ENCODE measurements at regions not wholly inside any gene's neighbourhood (a gene's known extent, or its start where the extent isn't known, plus 50 kb on each side); places are given as distances from the start of the nearest gene placed in this dataset.

GRCh38 chr9:115208501-115208900, 90.5 kb upstream of the TNC start:
- TF ChIP-seq CTCF (IDR thresholded peaks at IDR 0.05; ENCODE audit: low read depth, low read length, missing input control), result no peak
- TF ChIP-seq RAD21 (IDR thresholded peaks at IDR 0.05), result no peak
- TF ChIP-seq, protein P1, sequence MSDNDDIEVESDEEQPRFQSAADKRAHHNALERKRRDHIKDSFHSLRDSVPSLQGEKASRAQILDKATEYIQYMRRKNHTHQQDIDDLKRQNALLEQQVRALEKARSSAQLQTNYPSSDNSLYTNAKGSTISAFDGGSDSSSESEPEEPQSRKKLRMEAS (IDR thresholded peaks at IDR 0.05), result no peak
- TF ChIP-seq GABPA (IDR thresholded peaks at IDR 0.05 in 1 of 2, conservative IDR thresholded peaks at IDR 0.05 in 1 of 2), result no peak
- no peak for TF ChIP-seq JUND (IDR thresholded peaks at IDR 0.05)
- no peak for TF ChIP-seq SP1 (IDR thresholded peaks at IDR 0.05)
- no peak for TF ChIP-seq TAF1 (conservative IDR thresholded peaks at IDR 0.05)
- TF ChIP-seq RXRA (IDR thresholded peaks at IDR 0.05), result no peak
- TF ChIP-seq HNF4A (conservative IDR thresholded peaks at IDR 0.05), result no peak
- TF ChIP-seq, protein P2, sequence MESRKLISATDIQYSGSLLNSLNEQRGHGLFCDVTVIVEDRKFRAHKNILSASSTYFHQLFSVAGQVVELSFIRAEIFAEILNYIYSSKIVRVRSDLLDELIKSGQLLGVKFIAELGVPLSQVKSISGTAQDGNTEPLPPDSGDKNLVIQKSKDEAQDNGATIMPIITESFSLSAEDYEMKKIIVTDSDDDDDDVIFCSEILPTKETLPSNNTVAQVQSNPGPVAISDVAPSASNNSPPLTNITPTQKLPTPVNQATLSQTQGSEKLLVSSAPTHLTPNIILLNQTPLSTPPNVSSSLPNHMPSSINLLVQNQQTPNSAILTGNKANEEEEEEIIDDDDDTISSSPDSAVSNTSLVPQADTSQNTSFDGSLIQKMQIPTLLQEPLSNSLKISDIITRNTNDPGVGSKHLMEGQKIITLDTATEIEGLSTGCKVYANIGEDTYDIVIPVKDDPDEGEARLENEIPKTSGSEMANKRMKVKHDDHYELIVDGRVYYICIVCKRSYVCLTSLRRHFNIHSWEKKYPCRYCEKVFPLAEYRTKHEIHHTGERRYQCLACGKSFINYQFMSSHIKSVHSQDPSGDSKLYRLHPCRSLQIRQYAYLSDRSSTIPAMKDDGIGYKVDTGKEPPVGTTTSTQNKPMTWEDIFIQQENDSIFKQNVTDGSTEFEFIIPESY (IDR thresholded peaks at IDR 0.05), result no peak
- TF ChIP-seq ATF3 (IDR thresholded peaks at IDR 0.05), result no peak
- no peak for TF ChIP-seq YY1 (IDR thresholded peaks at IDR 0.05)

Measured in liver (tissue), 3 donors.